Activated T-helper 1 cell treated with anti-CD3 and anti-CD28 coated beads, Interleukin-2, amount 50 U/mL, for 16 hours (primary cell): ENCODE measurements at regions not wholly inside any gene's neighbourhood (a gene's known extent, or its start where the extent isn't known, plus 50 kb on each side); places are given as distances from the start of the nearest gene placed in this dataset.
"Not testable (repeated sequence)": the region's sequence is repeated elsewhere in the genome, so short reads cannot be mapped to it uniquely, and the experiment has no call there.

ENCODE experiments used
- DNase-seq, 2 donors: peaks; one replicate each; pipeline ENCODE4 v3.0.0-alpha.2; 2020; ENCODE audit warnings: low read depth in 1 of 2, low spot score in 1 of 2

DNA sequence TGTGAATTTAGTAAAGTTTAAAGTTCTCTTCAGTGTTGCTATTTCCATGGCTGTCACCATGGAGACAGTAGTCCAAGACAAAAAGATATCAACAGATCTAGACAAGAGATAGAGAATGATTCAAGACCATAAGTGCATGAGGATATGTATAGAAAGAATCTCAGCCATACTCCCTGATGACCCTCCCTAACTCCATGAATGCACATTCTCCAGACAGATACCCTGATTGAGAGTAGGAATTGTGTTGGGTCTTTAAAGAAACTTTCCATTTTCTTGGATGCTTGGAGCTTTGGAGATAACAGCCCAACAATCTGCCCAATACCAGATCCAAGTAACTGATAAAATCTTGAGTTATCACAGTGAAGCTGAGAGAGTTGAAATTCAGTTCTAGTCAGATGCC lies 1601.2 kb upstream of the CELF4 start:
- no peak for DNase-seq

- DNase-seq: no peak
Observed at GRCh38 chr18:39162013-39162827, 1596.6 kb upstream of the CELF4 start.

DNA sequence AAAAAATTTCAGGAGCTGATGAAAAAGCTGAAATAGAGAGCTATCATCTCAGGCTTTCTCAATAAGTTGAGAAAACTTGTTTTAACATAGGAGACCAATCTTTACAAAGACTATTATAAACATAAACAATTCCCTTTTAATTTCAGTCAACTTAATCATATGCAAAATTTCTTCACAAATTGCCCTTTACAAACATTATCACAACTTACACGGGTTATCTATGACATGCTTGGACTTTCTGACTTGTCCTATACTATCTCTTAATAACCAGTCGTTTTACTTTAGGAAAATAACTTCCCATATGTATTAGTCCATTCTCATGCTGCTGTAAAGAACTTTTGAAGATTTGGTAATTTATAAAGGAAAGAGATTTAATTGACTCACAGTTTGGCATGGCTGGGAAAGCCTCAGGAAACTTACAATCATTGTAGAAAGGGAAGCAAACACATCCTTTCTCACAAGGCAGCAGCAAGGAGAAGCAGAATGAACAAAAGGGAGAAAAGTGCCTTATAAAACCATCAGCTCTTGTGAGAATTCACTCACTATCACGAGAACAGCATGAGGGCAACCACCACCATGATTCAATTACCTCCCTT lies 1583.7 kb upstream of the CELF4 start:
- DNase-seq: no peak

- no peak for DNase-seq
Observed at GRCh38 chr18:39134255-39134654, 1568.7 kb upstream of the CELF4 start.

DNA sequence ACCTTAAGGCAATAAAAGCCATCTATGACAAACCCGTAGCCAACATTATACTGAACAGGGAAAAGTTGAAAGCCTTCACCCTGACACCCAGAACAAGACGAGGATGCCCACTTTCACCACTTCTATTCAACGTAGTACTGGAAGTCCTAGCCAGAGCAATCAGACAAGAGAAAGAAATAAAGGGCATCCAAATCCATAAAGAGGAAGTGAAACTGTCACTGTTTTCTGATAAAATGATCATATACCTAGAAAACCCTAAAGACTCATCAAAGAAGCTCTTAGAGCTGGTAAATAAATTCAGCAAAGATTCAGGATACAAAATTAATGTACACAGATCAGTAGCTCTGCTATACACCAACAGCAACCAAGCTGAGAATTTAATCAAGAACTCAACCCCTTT lies 1561.9 kb upstream of the CELF4 start:
- not testable (repeated sequence) for DNase-seq

- no peak for DNase-seq
Observed at GRCh38 chr18:39113790-39114189, 1548.2 kb upstream of the CELF4 start.

GRCh38 chr18:39105104-39105503 lies 1539.5 kb upstream of the CELF4 start:
- DNase-seq: no peak

GRCh38 chr18:39072970-39073369 lies 1507.4 kb upstream of the CELF4 start:
- no peak for DNase-seq

- DNase-seq: no peak
Observed at GRCh38 chr18:39062426-39062825, 1496.8 kb upstream of the CELF4 start.

DNA sequence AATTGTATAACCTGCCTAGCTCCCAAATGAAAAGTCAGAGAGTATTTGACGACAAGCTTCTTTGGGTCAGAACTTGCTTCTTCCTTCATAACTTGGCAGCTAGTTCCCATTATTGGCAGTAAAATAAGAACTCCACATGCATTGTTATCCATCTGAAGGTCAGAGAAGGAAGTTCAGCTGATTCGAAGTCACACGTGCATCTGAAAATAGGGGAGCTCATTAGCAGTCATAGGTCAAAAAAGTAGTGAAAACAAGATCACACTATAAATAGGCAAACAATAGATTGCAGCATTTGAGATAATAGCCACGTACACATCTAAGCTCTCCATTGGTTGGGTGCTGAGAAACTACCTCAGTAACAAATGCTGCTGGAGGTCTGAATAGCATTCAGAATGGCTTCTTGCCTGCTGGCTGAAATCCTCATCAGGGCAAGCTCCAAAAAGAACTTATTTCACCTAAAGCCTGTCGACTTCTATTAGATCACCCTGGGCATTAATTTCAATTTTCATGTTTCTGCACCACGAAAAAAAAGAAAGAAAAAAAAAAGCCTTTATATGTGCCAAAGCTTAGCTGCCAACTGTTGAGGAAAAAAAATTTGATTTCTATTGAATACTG lies 1492.9 kb upstream of the CELF4 start:
- DNase-seq: no peak

DNA sequence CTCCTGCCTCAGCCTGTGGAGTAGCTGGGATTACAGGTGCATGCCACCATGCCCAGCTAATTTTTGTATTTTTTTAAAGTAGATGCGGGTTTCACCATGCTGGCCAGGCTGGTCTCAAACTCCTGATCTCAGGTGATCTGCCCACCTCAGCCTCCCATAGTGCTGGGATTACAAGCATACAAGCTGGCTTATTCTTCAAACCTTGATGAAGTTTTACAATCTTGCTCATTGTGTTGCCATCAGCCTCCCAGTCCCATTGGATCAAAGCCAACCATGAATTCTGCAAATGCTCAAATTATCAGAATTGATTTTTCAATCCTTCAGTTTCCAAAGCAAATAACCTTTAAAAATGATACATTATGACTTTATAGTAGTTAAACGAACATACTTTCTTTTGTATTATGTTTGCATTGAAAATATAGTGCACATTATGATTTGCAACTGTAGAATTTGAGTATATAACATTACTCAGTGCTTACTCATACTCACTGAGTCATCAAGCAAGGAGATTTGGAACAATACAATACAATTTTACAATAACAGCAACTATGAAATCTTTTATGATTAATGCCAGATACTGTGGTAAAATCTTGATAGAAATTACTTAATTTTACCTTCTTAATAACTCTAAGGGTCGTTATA lies 1491.9 kb upstream of the CELF4 start:
- no peak for DNase-seq

GRCh38 chr18:39053571-39053970 lies 1488.0 kb upstream of the CELF4 start:
- no peak for DNase-seq

- DNase-seq: no peak
Observed at GRCh38 chr18:39051013-39051412, 1485.4 kb upstream of the CELF4 start.

- DNase-seq: no peak
Observed at GRCh38 chr18:39039813-39040212, 1474.2 kb upstream of the CELF4 start.

- no peak for DNase-seq
Observed at GRCh38 chr18:39037925-39038324, 1472.3 kb upstream of the CELF4 start.

DNA sequence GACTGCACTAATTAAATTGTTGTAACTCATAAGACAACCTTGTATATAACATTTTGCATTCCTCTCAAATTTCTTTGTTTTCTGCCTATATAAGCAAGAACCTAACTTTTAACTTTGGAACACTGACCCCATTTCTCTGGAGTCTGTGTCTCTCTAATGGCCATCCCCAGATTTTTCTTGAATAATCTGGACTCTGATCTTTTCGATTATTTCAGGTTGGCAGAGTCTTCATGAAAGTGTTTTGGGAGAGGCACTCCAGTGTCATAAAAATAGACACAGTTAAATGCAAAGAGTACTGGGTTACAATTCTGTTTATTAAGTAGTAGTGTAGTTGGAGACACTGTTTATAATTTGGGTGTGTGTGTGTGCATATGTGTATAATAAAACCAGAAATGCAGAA lies 1467.7 kb upstream of the CELF4 start:
- no peak for DNase-seq

DNA sequence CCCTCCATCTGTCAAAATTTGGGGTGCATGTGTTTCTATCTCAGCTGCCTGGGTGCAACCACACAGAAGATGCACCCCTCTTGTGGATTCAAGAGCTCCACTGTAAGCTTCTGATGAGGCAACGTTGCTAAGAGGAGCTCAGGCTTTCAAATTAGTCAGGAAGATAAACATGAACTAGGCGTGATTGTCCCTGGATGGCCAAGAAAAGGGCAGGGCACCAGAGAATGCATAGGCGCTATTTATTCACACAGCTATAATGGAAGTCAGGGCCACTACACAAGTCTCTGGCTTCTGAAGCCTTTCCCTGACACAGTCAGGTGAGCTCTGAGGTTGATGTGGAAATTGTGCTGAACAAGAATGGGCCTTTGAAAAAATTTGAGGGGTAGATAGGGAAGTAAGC lies 1466.0 kb upstream of the CELF4 start:
- DNase-seq: no peak

- DNase-seq: no peak
Observed at GRCh38 chr18:39030124-39030655, 1464.6 kb upstream of the CELF4 start.

DNA sequence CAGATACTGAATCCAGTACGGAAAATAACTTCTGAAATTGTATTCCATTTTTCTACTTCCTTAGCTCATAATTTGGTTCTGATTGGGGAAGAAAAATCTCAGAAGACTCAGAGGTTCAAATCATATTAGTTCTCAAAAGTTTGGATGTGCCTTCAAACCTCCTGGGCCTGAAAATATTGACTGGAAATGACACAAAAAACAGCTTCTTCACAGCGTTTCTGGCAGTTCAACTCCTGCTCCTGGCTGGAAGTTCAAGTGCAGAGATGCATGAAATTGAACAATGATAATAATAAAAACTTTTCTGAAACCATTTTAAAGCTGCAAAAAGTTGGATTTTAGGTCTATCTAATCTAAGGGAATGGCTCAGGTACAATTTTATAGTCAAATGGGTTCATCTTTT lies 1459.9 kb upstream of the CELF4 start:
- no peak for DNase-seq

GRCh38 chr18:39019989-39020388 lies 1454.4 kb upstream of the CELF4 start:
- no peak for DNase-seq

DNA sequence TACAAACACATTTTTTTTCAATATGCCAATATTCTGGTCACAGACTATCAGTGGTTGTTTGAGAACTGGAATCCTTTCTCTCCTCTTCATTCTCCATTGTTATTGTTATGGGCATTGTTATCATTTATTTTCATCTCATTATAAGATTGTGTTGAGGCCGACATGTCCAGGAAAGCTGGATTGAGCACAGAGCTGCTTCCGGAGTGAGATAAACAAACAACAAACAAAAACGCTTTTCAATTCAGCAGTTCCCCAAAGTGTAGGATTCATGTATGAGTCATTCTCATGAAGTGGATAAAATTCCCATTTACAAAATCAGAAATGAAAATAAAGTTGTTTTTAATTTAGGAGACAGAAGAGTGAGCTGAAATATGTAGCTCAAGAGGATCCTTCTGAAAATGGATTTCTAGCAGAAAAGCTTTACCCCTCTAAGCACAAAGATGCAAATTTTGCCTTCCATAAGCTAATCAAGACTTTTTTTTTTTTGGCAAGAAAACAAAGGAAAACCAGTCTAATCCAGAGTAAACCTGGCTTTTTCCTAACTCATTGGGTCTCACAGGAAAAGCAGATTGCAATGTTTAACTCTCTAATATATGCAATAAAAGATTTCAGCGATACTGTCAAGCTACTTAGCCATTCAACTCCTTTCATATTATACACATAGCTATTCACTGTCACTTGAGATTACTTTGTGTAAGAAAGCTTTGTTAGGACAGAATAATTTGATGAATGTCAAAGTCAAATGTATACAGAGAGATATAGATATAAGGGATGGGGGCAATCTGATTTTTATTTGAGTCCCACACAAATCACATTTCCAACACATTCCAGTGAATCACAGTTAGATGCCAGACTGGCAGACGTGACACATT lies 1441.7 kb upstream of the CELF4 start:
- DNase-seq: no peak
